HUDEP-2 (cell line): ENCODE measurements at regions not wholly inside any gene's neighbourhood (a gene's known extent, or its start where the extent isn't known, plus 50 kb on each side); places are given as distances from the start of the nearest gene placed in this dataset.

Experiments
- DNase-seq, 76 experiments: peaks; one replicate each; lab custom pipeline; 2025; ENCODE audit not compliant: unreplicated experiment in 76 of 76; lab: John Stamatoyannopoulos, UW

GRCh38 chr12:124726596-124727263 lies 136.9 kb downstream of the SCARB1 start:
- no peak for DNase-seq

- DNase-seq, result no peak
Observed at GRCh38 chr12:124725597-124726237, 137.9 kb downstream of the SCARB1 start.

GRCh38 chr12:124725099-124725498 lies 138.6 kb downstream of the SCARB1 start:
- no peak for DNase-seq

- no peak for DNase-seq
Observed at GRCh38 chr12:124722878-124723277, 140.8 kb downstream of the SCARB1 start.

- DNase-seq, result no peak
Observed at GRCh38 chr12:124721501-124722162, 142.0 kb downstream of the SCARB1 start.

GRCh38 chr12:124720681-124721500 lies 142.8 kb downstream of the SCARB1 start:
- DNase-seq, result no peak

- DNase-seq, result no peak
Observed at GRCh38 chr12:124720004-124720680, 143.5 kb downstream of the SCARB1 start.

- no peak for DNase-seq
Observed at GRCh38 chr12:124719231-124719630, 144.4 kb downstream of the SCARB1 start.

GRCh38 chr12:124718458-124718857 lies 145.2 kb downstream of the SCARB1 start:
- DNase-seq, result no peak

- DNase-seq, result no peak
Observed at GRCh38 chr12:124718036-124718435, 145.6 kb downstream of the SCARB1 start.

- no peak for DNase-seq
Observed at GRCh38 chr12:124717318-124717717, 146.3 kb downstream of the SCARB1 start.

GRCh38 chr12:124716208-124717130 lies 147.2 kb downstream of the SCARB1 start:
- no peak for DNase-seq

GRCh38 chr12:124715121-124715990 lies 147.9 kb upstream of the NCOR2 start:
- no peak for DNase-seq

- no peak for DNase-seq
Observed at GRCh38 chr12:124713436-124714082, 146.1 kb upstream of the NCOR2 start.

- DNase-seq, result no peak
Observed at GRCh38 chr12:124713041-124713435, 145.6 kb upstream of the NCOR2 start.

GRCh38 chr12:124711344-124711743 lies 143.9 kb upstream of the NCOR2 start:
- DNase-seq, result no peak

- DNase-seq, result no peak
Observed at GRCh38 chr12:124709722-124710687, 142.6 kb upstream of the NCOR2 start.
